ENCODE measurements at regions not wholly inside any gene's neighbourhood (a gene's known extent, or its start where the extent isn't known, plus 50 kb on each side); places are given as distances from the start of the nearest gene placed in this dataset.
"Not testable (repeated sequence)": the region's sequence is repeated elsewhere in the genome, so short reads cannot be mapped to it uniquely, and the experiment has no call there.

DNA sequence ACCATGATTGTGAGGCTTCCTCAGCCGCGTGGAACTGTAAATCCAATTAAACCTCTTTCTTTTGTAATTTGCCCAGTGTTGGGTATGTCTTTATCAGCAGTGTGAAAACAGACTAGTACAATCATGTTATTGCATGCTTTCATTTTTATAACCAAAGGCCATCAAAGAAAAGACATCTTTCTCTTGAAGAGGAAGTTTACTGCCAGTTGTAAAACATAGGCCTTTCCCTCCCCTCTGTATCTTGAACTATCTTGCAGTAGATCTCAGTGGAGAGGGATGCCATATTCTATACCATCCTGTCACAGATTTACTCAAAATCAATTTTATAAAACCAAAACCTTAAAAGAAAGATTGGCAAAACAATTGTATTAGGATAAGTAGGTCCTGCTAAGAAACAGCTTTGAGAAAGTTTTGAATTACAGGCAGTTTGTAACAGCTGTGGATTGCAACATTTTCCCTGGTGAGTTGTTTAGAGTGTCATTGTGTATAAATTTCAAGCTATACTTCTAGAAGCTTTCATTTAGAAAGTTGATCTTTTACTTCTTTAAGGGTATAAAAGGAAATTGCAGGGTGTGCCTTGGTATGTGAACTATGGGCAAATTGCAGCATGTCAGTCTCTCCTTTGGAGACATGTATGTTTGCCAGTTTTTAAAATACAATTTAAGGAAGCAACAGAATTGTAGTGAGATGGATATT lies 128.0 kb downstream of the ATP23 start:
- no peak for DNase-seq (ENCODE audit: low spot score)

GRCh38 chr12:58071994-58072393 lies 130.6 kb downstream of the ATP23 start:
- no peak for DNase-seq (ENCODE audit: low spot score)

DNA sequence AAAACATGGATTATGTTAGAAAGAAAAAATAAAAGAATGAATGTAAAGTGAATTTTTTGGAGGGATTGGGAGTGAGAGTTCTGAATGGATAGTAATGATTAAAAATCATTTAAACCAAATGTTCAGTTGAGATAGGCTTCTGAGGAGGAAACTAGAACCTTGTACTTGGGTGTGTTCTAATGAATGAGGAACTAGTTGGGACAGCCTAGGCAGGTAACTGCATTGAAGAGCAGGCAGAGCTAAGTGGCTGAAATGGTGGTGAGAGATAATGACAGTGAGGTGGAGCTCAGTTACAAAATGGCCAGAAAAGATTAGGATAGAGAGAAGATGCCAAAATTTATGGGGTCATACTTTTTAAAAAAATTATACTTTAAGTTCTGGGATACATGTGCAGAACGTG lies 132.9 kb downstream of the ATP23 start:
- no peak for DNase-seq (ENCODE audit: low spot score)

- DNase-seq (ENCODE audit: low spot score): no peak
These were observed 138.4 kb downstream of the ATP23 start for GRCh38 chr12:58079806-58080205.

DNA sequence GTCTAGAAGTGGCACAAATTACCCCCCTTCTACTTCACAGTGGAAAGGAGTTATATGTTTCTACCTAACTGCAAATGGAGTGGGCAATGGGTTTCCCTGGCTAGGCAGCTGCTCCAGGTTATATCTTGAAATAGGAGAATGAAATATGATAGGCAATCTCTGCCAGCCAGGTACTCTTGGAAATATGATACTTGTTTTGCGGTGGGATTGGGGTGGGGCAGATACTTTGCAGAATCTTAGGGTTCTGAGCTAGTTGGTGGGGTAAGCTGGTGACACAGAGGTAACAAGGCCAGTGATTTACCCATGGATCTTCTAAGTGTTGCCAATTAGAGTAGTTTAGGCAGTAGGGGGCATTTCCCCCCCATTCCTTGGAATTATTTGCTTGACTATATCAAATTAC lies 140.1 kb downstream of the ATP23 start:
- no peak for DNase-seq (ENCODE audit: low spot score)

DNA sequence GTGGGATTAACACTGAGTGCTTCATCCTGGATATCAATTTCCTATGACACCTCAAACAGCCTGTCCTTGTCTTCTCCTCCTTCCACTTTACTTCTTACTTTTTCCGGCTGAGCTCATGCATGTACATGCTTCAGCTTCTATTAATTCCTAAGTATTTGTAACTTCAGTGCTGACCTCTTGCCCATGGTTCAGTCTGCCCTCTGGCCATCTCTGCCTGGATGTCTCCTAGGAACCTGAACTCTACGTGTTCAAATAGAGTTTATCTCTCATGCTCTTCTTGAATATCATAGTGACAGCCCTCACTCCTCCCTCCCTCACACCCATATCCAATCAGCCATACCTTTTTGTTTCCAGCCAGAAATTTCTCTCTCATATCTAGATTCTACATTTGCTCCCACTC lies 141.6 kb downstream of the ATP23 start:
- no peak for DNase-seq (ENCODE audit: low spot score)

DNA sequence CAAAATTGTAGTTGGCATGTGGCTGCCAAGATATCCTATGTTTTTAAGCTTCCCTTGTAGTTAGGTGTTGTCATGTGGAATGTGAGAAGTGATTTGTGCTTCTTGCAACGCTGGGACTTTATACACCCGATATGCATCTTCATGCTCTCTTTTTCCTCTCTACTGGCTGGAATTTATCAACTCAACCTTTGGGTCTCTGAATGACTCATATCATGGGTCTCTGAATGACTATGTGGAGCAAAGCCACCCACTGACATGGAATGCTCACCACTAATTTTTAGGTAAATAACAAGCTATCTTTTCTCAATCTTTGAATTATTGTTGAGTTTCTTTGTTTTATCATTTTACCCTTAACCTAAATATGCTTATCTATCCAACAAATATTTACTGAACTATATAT lies 144.6 kb downstream of the ATP23 start:
- DNase-seq (ENCODE audit: low spot score): no peak

GRCh38 chr12:58086930-58087329 lies 145.6 kb downstream of the ATP23 start:
- DNase-seq (ENCODE audit: low spot score): no peak

- peak; percentile 29 for DNase-seq (ENCODE audit: low spot score)
These were observed 146.2 kb downstream of the ATP23 start for GRCh38 chr12:58087423-58088127.

- no peak for DNase-seq (ENCODE audit: low spot score)
These were observed 148.2 kb downstream of the ATP23 start for GRCh38 chr12:58089588-58089987.

DNA sequence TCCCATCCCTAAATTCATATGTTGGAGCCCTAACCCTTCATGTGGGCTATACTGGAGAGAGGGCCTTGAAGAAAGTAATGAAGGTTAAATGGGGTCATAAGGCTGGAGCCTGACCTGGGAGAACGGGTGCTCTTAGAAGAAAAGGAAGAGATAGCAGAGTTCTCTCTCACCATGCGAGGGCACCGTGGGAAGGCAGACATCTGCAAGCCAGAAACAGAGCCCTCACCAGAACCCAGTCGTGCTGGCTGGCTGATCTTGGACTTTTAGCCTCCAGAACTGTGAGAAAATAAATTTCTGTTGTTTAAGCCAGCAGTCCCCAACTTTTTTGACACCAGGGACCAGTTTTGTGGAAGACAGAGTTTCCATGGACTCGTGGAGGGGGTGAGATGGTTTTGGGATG lies 149.3 kb downstream of the ATP23 start:
- DNase-seq (ENCODE audit: low spot score): no peak

- DNase-seq (ENCODE audit: low spot score): no peak
These were observed 153.6 kb downstream of the ATP23 start for GRCh38 chr12:58095002-58095401.

DNA sequence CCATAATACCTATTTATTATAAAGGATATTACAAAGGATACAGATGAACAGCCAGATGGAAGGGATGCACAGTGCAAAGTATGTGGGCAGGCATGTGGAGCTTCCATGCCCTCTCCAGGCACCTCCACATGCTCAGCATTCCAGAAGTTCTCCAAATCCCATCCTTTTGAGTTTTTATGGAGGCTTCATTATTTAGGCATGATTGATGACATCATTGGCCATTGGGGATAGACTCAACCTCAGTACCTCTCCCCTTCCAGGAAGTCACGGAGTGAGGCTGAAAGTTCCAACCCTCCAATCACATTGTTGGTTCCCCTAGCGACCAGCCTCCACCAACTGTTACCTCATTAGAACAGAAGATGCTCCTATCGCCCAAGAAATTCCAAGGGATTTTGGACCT lies 156.4 kb downstream of the ATP23 start:
- no peak for DNase-seq (ENCODE audit: low spot score)

- DNase-seq (ENCODE audit: low spot score): no peak
These were observed 158.1 kb downstream of the ATP23 start for GRCh38 chr12:58099476-58099875.

DNA sequence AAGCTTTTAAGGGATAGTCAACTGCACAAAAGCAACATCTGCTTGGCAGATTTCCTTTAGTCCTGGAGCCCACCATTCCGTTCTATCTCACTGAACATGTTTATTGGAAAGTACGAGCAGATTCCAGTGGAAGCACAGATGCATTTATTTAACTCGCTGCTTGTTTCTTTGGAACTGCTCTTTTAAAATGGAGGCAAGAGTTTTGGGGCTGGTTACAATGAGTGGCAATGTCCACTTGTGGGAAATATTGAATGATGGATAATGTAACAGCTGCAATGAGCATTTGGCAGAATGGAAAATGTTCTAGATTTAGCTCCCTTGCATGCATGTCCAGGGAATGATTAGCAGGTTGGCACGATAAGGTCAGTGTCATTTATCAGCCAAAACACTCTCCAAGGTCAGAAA lies 163.0 kb downstream of the ATP23 start:
- DNase-seq (ENCODE audit: low spot score): no peak

- peak; percentile 9 for DNase-seq (ENCODE audit: low spot score)
These were observed 164.1 kb downstream of the ATP23 start for GRCh38 chr12:58105225-58106119.

- DNase-seq (ENCODE audit: low spot score): no peak
These were observed 164.8 kb downstream of the ATP23 start for GRCh38 chr12:58106195-58106594.

DNA sequence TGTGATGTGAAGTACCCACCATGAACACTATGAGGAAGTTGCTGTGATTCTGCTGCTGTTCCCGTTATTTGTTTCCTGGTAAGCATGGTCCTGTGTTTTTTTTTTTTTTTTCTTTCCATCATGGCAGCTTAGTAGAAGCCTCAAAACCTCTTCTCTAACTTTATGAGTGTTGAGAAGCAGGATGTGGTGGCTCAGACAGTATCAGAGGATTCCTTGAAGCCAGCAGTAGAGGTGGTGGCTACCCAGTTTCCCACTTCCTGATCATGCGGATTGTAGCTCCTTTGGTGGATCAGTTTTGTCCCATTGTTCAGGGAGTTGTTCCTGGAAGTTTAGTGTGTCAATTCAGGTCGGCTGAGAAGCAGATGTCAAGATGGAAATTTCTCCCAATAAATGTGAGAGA lies 175.8 kb downstream of the ATP23 start:
- DNase-seq (ENCODE audit: low spot score): no peak

- DNase-seq (ENCODE audit: low spot score): no peak
These were observed 176.3 kb downstream of the ATP23 start for GRCh38 chr12:58117667-58118066.

- not testable (repeated sequence) for DNase-seq (ENCODE audit: low spot score)
These were observed 184.4 kb downstream of the ATP23 start for GRCh38 chr12:58125761-58126160.

DNA sequence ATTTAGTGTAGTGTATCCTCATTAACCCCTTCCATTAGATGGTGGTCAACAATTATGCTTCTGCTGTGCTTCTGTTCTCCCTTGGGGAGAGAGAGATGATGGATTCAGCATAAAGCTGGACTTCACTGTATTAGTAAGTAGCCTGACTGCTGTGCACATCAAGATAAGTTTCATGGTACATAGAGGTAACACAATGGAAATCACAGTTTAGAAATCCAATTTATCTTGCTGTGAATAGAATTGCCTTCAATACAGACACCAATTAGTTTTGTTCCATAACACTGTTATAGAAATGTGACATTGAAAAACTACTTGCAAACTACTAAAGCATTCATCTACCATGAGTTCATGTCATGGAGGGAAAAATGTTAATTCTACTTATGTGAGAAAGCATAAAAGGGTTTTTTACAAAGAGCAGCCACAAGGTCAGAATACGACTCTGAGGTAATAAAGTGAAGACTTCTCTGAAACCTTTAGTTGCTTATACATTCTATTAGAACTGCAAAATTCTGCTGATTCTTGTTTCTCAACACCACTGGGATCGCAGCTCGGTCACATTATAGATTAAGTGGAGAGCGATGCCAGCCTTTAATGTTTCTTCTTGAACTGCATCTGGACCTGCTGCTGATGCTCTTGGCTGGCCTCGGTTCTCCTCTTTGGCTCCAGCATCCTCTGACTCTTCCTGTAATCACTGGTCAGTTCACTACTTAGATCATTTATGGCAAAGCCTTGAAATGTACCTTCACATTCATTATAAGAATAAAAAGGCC lies 190.8 kb downstream of the ATP23 start:
- DNase-seq (ENCODE audit: low spot score): no peak

- no peak for DNase-seq (ENCODE audit: low spot score)
These were observed 197.1 kb downstream of the ATP23 start for GRCh38 chr12:58138424-58138823.

All from NAMALWA (cell line).